Activated CD4-positive, alpha-beta T cell treated with anti-CD3 and anti-CD28 coated beads for 48 hours (primary cell): ENCODE measurements at regions not wholly inside any gene's neighbourhood (a gene's known extent, or its start where the extent isn't known, plus 50 kb on each side); places are given as distances from the start of the nearest gene placed in this dataset.
"Not testable (repeated sequence)": the region's sequence is repeated elsewhere in the genome, so short reads cannot be mapped to it uniquely, and the experiment has no call there.

ENCODE experiments used
- DNase-seq: peaks from one replicate; pipeline ENCODE4 v3.0.0-alpha.2; 2020

- no peak for DNase-seq
Observed at GRCh38 chr14:45819107-45819506, 566.1 kb upstream of the MIS18BP1 start.

DNA sequence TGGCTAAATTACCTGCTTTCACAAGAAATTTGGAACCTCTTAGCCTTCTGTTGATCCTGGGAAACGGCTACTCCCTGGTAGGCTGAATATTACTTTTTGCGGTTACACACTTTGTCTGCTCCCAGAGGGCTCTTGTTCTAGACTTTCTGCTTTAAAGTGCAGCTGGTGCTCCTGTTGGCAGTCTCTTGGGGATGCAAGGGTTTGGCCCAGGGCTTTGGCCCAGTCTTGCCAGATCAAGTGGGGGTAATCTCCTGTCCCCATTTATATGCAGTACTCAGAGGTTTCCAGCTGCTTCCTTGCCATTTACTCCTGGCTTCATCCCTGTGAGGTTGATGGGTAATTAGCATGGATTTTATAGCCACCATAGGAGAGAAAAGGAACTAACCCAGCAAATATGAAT is 558.2 kb upstream of the MIS18BP1 start:
- no peak for DNase-seq

GRCh38 chr14:45810152-45810872 is 557.3 kb upstream of the MIS18BP1 start:
- DNase-seq: no peak

DNA sequence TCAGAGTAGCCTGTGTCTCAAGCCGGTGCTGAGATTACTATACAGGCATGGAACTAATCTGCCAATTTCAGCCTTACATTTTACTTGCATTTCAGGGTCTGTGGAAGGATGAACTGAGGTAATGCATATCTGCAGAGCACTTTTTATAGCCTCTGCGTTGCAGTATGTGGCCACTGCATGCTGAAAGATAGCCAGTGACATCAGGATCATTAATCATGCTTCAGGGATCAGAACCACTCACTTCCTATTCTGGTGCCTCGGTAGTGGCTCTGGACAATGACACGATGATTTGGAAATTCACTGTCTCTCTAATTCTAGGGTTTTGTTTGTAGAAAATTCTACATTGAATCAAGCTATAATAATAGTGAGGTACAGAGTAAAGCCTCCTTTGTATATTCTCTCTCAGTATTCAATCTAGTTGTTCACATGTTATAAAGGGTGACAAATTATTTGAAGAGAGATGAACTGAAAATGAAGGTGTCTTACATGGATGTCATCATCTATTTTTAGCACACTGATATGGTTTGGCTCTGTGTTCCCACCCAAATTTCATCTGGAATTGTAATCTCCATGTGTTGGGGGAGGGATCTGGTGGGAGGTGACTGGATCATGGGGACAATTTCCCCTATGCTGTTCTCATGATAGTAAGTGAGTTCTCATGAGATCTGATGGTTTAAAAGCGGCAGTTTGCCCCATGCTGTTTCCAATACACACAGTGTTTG is 554.3 kb upstream of the MIS18BP1 start:
- no peak for DNase-seq

- DNase-seq: no peak
Observed at GRCh38 chr14:45799511-45799910, 546.5 kb upstream of the MIS18BP1 start.

GRCh38 chr14:45798659-45799058 is 545.7 kb upstream of the MIS18BP1 start:
- DNase-seq: no peak

GRCh38 chr14:45796006-45796405 is 543.0 kb upstream of the MIS18BP1 start:
- DNase-seq: not testable (repeated sequence)

DNA sequence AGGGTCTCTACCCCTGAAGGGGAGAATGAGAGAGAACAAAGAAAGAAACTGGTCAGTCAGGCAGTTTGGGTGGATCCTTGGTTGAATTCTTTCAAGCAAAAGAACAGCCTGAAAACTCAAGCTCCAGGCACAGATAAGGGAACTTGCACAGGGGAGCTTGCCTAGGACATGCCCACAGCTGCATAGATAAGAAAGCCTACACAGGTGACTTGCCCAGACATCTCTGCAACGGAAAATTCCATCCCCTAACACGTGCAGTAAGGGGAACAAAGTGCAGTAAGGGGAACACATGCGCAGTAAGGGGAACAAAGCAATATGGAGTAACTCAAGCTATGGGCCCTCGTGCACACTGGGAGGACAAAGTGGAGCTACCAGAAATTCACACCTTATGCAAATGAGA is 540.1 kb upstream of the MIS18BP1 start:
- DNase-seq: no peak

GRCh38 chr14:45790293-45790692 is 537.3 kb upstream of the MIS18BP1 start:
- DNase-seq: no peak

DNA sequence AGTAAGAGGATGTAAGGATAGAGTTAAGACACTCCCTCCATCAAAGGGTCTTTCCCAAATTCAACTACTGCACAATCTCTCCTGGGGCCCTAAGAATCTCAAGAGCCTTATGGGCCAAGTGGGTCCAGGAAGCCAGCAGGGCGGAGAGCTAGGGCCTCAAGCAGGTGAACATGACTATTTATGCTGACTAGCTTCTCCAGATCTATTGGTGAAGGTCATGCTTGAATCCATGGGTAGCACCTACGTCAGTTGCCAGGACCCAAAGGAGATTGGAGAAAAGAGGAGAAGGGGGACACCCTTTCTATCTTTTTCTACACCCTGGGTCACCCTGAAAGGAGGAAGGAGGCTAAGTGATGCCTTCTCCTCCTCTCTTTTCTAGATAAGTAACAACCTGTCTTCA is 534.2 kb upstream of the MIS18BP1 start:
- no peak for DNase-seq

DNA sequence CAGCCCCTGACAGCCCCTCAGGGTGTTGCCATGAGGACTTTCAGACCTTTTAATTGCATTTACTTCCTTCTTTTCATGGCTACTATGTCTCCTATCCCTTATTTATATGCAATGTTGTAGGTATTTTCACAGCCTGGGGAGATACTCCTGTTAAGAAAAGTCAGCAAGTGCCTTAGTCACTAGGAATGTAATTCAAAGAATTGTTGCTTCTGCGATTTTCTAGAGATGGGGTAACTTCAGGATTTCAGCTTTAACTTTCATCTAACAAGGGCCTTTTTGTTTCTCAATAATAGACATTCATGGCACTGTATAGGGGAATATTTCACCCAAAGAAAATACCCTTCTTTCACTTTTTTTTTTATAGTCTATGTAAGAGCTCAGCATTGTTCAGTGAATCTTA is 533.3 kb upstream of the MIS18BP1 start:
- no peak for DNase-seq

GRCh38 chr14:45785240-45785639 is 532.2 kb upstream of the MIS18BP1 start:
- no peak for DNase-seq

- no peak for DNase-seq
Observed at GRCh38 chr14:45766247-45766646, 513.2 kb upstream of the MIS18BP1 start.

DNA sequence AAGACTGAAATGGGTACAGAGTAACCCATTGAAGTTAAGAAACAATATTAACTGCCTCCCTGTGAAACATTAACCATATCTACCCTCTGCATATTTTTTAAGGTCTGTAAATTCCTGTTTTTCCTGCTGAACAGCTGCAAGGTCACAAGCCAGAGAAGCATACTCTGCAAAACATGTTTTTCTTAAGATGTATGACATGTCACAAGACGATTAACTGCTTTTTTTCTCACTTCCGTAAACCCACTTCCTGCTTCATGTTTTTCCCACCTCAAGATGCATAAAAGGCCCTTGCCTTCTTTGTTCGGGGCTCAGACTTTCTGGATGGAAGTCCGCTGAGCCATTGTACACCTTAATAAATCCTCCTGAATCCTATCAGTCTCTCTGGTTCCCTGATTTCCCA is 504.7 kb upstream of the MIS18BP1 start:
- no peak for DNase-seq

DNA sequence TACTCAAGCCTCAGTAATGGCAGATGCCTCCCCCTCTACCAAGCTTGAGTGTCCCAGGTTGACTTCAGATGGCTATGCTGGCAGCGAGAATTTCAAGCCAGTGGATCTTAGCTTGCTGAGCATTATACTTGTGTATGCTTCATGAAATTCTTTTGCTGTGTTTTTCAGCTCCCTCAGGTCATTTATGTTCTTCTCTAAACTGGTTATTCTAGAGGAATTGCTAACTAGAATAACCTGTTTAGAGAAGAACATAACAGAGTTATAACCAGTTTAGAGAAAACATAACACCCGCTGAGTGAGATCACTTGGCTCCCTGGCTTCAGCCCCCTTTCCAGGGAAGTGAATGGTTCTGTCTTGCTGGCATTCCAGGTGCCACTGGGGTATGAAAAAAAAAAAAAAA is 503.4 kb upstream of the MIS18BP1 start:
- not testable (repeated sequence) for DNase-seq

- no peak for DNase-seq
Observed at GRCh38 chr14:45743884-45744283, 490.9 kb upstream of the MIS18BP1 start.

DNA sequence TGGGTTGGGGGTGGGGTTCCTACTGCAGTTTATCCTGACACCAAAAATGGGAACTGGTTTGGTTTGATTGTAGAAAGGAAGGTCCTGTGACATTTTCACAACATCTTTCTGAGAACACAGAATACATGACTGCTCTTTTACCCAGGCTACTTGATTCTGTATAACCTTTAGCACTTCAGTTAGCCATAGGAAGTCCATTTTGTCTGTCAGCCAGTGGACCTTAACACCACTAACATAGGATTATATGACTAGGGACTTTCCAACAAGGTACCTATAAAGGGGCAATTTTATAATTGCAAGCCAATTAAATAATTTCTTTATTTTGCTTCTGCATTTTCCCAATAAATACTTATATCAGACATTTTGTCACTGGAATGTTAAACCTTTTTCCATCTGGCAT is 489.2 kb upstream of the MIS18BP1 start:
- no peak for DNase-seq

GRCh38 chr14:45728434-45729225 is 475.6 kb upstream of the MIS18BP1 start:
- no peak for DNase-seq

DNA sequence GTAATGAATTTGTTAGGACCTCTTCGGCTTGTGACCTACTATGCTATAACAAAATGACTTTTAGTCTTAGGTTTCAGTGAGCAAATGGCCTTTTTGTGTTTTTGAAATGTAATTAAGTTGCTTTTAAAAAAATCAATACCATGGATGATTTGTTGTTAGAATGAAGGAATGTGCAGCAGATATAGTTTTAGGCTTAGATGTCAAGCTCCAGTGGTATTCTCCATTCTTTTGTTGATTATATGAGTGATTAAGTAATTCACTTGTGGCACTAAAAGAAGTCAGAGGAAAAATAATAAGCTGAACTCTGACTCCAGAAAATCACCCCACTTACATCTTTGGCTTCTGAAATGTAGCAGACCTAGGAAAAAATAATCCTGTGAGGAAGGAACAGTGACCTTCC is 474.1 kb upstream of the MIS18BP1 start:
- no peak for DNase-seq

- no peak for DNase-seq
Observed at GRCh38 chr14:45721472-45721871, 468.5 kb upstream of the MIS18BP1 start.

DNA sequence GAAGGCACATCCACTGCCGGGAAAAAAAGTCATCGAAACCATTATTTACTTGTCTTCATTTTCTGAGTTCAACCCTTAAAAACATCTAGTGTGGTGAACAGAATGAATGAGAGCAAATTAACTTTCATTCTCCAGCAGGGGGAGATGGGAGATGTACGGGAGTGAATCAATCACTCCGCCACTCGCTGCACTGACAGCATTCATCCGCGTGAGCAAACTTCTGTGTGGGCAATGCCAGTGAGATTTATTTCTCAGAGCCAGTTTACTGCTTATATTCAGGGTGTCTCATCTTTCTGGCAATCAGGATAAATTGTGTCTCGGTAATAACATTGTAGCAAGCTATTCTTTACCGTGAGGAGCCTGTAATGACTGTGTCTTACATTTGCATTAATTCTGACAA is 463.6 kb upstream of the MIS18BP1 start:
- no peak for DNase-seq

DNA sequence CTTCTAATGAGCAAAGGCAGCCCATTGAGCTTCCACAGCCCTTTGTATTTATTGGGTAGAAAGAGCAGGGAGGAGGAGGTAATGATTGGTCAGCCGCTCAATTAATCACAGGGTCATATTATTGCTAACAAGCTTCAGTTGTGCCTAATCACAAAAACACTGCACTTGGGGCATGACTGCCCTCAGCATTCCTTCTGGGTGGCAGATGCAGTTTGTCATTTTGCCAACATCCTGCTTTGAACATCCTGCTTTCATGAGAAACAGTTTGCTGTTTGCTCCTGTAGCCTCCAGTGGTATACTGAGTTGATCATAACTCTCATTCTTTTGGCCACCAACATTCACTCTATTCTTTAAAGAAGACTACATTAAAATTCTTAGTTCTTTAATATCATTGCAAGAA is 462.9 kb upstream of the MIS18BP1 start:
- no peak for DNase-seq

DNA sequence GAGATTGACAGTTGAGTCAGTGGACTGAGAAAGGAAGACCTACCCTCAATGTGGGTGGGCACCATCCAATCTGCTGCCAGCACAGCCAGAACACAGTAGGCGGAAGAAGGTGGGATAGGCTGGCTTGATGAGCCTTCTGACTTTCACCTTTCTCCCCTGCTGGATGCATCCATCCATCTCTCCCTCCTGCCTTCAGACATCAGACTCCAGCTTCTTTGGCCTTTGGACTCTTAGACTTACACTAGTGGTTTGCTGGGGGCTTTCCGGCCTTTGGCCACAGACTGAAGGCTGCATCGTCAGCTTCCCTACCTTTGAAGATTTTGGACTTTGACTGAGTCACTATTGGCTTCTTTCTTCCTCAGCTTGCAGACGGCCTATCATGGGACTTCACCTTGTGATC is 456.5 kb upstream of the MIS18BP1 start:
- DNase-seq: no peak
